GM12865 (cell line): ENCODE measurements at regions not wholly inside any gene's neighbourhood (a gene's known extent, or its start where the extent isn't known, plus 50 kb on each side); places are given as distances from the start of the nearest gene placed in this dataset.
"Not testable (repeated sequence)": the region's sequence is repeated elsewhere in the genome, so short reads cannot be mapped to it uniquely, and the experiment has no call there.

Source experiments
- DNase-seq: peaks from one replicate; pipeline ENCODE4 v3.0.0; 2010; ENCODE audit warnings: low read depth
- H3K4me3 ChIP-seq: 2 replicates; pipeline ENCODE4 v1.5.1; 2011; ENCODE audit warnings: mild to moderate bottlenecking, low read depth, low read length, control low read depth
- CTCF ChIP-seq: IDR thresholded peaks from 2 replicates; pipeline ENCODE4 v1.5.1; 2011; ENCODE audit warnings: low read length, control low read depth, low read depth, inconsistent platforms; ENCODE audit not compliant: insufficient read depth; ENCODE audit errors: missing control alignments

- no peak for DNase-seq
- no peak overlapping the region for H3K4me3 ChIP-seq
- no peak for TF ChIP-seq CTCF
These were observed 368.4 kb upstream of the GRAMD2B start for GRCh38 chr5:126054577-126055347.

GRCh38 chr5:126055348-126055729, 367.9 kb upstream of the GRAMD2B start:
- H3K4me3 ChIP-seq: no peak overlapping the region
- TF ChIP-seq CTCF: no peak
- no peak for DNase-seq

- H3K4me3 ChIP-seq: no peak overlapping the region
- no peak for DNase-seq
- TF ChIP-seq CTCF: no peak
These were observed 366.9 kb upstream of the GRAMD2B start for GRCh38 chr5:126056352-126056751.

GRCh38 chr5:126056851-126057622, 366.2 kb upstream of the GRAMD2B start:
- DNase-seq: no peak
- no peak for TF ChIP-seq CTCF
- H3K4me3 ChIP-seq: no peak overlapping the region

GRCh38 chr5:126058392-126058791, 364.8 kb upstream of the GRAMD2B start:
- not testable (repeated sequence) for H3K4me3 ChIP-seq, DNase-seq

- no peak for DNase-seq
- no peak for TF ChIP-seq CTCF
- H3K4me3 ChIP-seq: no peak overlapping the region
These were observed 360.6 kb upstream of the GRAMD2B start for GRCh38 chr5:126062398-126063221.

- no peak for TF ChIP-seq CTCF
- H3K4me3 ChIP-seq: no peak overlapping the region
- no peak for DNase-seq
These were observed 358.1 kb upstream of the GRAMD2B start for GRCh38 chr5:126065061-126065460.
